Stomach (tissue), 4 donors: ENCODE measurements at regions not wholly inside any gene's neighbourhood (a gene's known extent, or its start where the extent isn't known, plus 50 kb on each side); places are given as distances from the start of the nearest gene placed in this dataset.

Experiments used
- POLR2A ChIP-seq, 4 donors: fragments of 450-650 bp; IDR thresholded peaks; one replicate each; pipeline ENCODE4 v1.6.1; 2016; ENCODE audit warnings: antibody characterized with exemption in 4 of 4, control low read depth in 2 of 4, mild to moderate bottlenecking in 1 of 4, moderate library complexity in 1 of 4
- POLR2AphosphoS5 ChIP-seq, 3 donors: sonication (generic); formaldehyde crosslinking; IDR thresholded peaks; one replicate each; pipeline ENCODE4 v1.6.1; 2016; ENCODE audit warnings: antibody characterized with exemption in 3 of 3
- TF ChIP-seq, protein P1 (sequence below), 7 experiments: fragments of 450-650 bp in 4 of 7; fragments of 200-600 bp in 3 of 7; sonication (generic) in 3 of 7; IDR thresholded peaks; one replicate each; pipeline ENCODE4 v1.5.1; 2016 to 2019; ENCODE audit warnings: antibody characterized with exemption in 7 of 7, control low read depth in 2 of 7, mild to moderate bottlenecking in 1 of 7

DNA sequence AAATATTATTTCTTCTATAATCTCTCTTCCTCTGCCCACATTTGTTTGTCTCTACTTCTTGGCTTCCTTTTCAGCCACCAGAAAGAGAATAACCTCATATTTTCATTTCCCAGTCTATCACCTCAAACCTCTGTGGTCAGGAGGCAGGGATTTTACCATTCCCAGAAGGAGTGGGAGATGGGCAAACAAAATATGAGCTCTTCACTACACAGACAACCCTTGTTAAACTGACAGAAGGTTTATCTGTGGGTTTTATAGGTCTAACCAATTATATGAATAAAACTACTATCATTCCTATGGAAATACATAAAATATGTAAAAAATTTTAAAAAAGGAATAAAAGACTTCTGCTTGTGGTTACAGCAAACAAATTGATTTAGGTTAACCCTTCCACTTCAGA is 160.0 kb upstream of the TRPC6 start:
- TF ChIP-seq, protein P1, sequence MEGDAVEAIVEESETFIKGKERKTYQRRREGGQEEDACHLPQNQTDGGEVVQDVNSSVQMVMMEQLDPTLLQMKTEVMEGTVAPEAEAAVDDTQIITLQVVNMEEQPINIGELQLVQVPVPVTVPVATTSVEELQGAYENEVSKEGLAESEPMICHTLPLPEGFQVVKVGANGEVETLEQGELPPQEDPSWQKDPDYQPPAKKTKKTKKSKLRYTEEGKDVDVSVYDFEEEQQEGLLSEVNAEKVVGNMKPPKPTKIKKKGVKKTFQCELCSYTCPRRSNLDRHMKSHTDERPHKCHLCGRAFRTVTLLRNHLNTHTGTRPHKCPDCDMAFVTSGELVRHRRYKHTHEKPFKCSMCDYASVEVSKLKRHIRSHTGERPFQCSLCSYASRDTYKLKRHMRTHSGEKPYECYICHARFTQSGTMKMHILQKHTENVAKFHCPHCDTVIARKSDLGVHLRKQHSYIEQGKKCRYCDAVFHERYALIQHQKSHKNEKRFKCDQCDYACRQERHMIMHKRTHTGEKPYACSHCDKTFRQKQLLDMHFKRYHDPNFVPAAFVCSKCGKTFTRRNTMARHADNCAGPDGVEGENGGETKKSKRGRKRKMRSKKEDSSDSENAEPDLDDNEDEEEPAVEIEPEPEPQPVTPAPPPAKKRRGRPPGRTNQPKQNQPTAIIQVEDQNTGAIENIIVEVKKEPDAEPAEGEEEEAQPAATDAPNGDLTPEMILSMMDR (IDR thresholded peaks at IDR 0.05): no peak
- no peak for TF ChIP-seq POLR2AphosphoS5 (IDR thresholded peaks at IDR 0.05)
- TF ChIP-seq POLR2A (IDR thresholded peaks at IDR 0.05): no peak
